RWPE2 (cell line): ENCODE measurements at regions not wholly inside any gene's neighbourhood (a gene's known extent, or its start where the extent isn't known, plus 50 kb on each side); places are given as distances from the start of the nearest gene placed in this dataset.
"Not testable (repeated sequence)": the region's sequence is repeated elsewhere in the genome, so short reads cannot be mapped to it uniquely, and the experiment has no call there.

Experiments
- ATAC-seq: fragments of 200-7000 bp; cut with Tn5 transposase; 3 replicates; pipeline ENCODE4 v1.9.1; 2021; ENCODE audit warnings: low read depth
- DNase-seq: peaks from one replicate; pipeline ENCODE4 v3.0.0-alpha.2; 2020; ENCODE audit warnings: low spot score
- H3K27ac ChIP-seq: fragments of 450-650 bp; 2 replicates; pipeline ENCODE4 v1.5.1; 2017; ENCODE audit warnings: mild to moderate bottlenecking; ENCODE audit not compliant: poor library complexity, severe bottlenecking
- H3K27me3 ChIP-seq: fragments of 250-450 bp; sonication (Bioruptor Pico); 2 replicates; pipeline ENCODE4 v1.5.1; 2021; ENCODE audit warnings: mild to moderate bottlenecking, moderate library complexity; ENCODE audit not compliant: insufficient read depth, poor library complexity, severe bottlenecking
- H3K36me3 ChIP-seq: fragments of 250-450 bp; sonication (Bioruptor Pico); 2 replicates; pipeline ENCODE4 v1.5.1; 2020; ENCODE audit warnings: low read depth, mild to moderate bottlenecking, moderate library complexity
- H3K4me1 ChIP-seq: fragments of 250-450 bp; sonication (Bioruptor Pico); 2 replicates; pipeline ENCODE4 v1.5.1; 2021; ENCODE audit warnings: mild to moderate bottlenecking, moderate library complexity; ENCODE audit not compliant: insufficient read depth, poor library complexity, severe bottlenecking
- H3K4me3 ChIP-seq: fragments of 250-450 bp; sonication (Bioruptor Pico); 2 replicates; pipeline ENCODE4 v1.5.1; 2021; ENCODE audit warnings: mild to moderate bottlenecking, moderate library complexity; ENCODE audit not compliant: severe bottlenecking
- H3K9me3 ChIP-seq: fragments of 250-450 bp; sonication (Bioruptor Pico); 2 replicates; pipeline ENCODE4 v1.5.1; 2021; ENCODE audit warnings: mild to moderate bottlenecking, moderate library complexity; ENCODE audit not compliant: severe bottlenecking
- CTCF ChIP-seq: fragments of 450-650 bp; IDR thresholded peaks from one replicate; pipeline ENCODE4 v1.5.1; 2017; ENCODE audit warnings: mild to moderate bottlenecking, moderate library complexity; ENCODE audit not compliant: poor library complexity, severe bottlenecking

DNA sequence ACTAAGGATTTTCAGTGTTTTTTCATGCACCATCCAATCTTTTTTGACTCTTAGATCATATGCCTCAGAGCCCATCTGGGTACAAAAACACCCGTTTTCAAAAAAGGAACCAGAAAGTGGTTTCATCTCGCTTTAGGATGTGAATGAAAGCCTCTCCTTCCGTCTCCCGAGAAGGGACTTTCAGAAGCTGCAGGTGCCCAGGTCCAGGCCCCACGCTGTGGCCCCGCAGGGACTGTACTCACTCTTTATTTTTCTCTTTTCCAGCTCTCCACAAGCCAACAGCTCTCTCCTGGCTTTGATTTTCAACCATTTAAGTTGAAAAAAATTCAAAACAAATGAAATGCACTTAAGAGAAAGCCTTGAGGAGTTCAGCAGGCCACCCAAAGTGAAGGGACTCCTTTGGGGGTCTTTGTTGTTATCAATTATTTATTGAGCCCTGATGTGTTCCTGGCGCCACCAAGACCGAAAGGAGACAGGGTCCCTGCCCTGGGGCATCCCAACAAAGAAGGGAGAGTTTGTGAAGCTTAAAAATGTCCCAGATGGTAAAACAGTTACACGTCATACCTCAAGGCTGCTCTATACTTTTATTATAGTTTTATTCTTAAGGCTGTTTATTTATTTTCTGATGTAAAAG lies 467.3 kb downstream of the PREX1 start:
- no peak for ATAC-seq
- Histone ChIP-seq H3K9me3 (no peaks in the 10 kb centered on the region), H3K27ac (no peak overlapping the region), H3K4me1 (no peaks in the 10 kb centered on the region), H3K4me3 (no peak overlapping the region), H3K36me3 (no peaks in the 10 kb centered on the region), H3K27me3 (no peaks in the 10 kb centered on the region)
- TF ChIP-seq CTCF: no peak
- no peak for DNase-seq

DNA sequence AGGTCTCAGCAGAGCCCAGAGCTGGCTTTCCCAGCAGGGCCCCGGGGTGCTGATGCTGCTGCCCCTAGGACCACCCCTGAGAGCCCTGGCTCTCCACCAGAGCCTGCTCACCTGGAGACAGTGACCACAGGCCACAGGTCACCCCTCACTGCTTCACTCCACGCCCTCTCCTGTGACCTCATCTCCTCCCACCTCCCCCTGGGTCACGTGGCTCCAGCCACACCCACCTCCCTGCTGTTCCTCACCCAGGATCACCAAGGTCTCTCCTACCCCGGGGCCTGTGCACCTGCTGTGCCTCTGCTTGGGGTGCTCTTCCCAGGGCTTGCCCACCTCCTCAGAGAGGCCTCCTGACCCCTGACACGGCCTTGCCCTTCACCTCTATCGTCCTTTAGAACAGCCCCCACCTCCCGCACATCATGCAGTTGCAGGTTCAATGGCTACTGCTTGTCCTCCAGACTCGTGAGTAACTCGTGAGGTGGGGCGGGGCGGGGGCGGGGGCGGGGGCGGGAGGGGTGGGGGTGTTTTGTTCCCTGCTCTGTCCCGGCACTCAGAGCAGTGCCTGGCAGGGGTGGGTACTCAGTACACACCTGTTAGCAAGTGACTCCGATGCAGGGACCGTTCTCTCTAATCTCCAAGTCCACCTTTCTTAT lies 468.0 kb downstream of the PREX1 start:
- DNase-seq (no peak), ATAC-seq (peak; percentile 30; the same call in 2 of the 3 replicates)

GRCh38 chr20:48359055-48359390 lies 468.8 kb downstream of the PREX1 start:
- not testable (repeated sequence) for H3K36me3 ChIP-seq, H3K27me3 ChIP-seq, DNase-seq, H3K9me3 ChIP-seq, H3K4me3 ChIP-seq, H3K4me1 ChIP-seq, H3K27ac ChIP-seq
- ATAC-seq: peak; percentile 27; the same call in 1 of the 3 replicates

More for the DNA sequence above, 468.0 kb downstream of the PREX1 start:
- Histone ChIP-seq H3K4me1 (no peaks in the 10 kb centered on the region), H3K27me3 (no peaks in the 10 kb centered on the region), H3K4me3 (no peak overlapping the region), H3K36me3 (no peaks in the 10 kb centered on the region), H3K27ac (no peak overlapping the region), H3K9me3 (no peaks in the 10 kb centered on the region)
- no peak for TF ChIP-seq CTCF

GRCh38 chr20:48358176-48359054 lies 469.4 kb downstream of the PREX1 start:
- TF ChIP-seq CTCF: no peak
- ATAC-seq: 0 out of 3 replicates have a peak, but pooled peaks have one; percentile 6
- Histone ChIP-seq H3K4me1 (no peaks in the 10 kb centered on the region), H3K27me3 (no peaks in the 10 kb centered on the region), H3K4me3 (no peak overlapping the region), H3K27ac (no peak overlapping the region), H3K9me3 (no peaks in the 10 kb centered on the region), H3K36me3 (no peaks in the 10 kb centered on the region)
- no peak for DNase-seq

- no peak for ATAC-seq
- no peak for DNase-seq
- H3K27me3 ChIP-seq: no peaks in the 10 kb centered on the region
- no peaks in the 10 kb centered on the region for H3K36me3 ChIP-seq
- TF ChIP-seq CTCF: no peak
- no peak overlapping the region for H3K4me3 ChIP-seq
- no peak overlapping the region for H3K27ac ChIP-seq
- no peaks in the 10 kb centered on the region for H3K9me3 ChIP-seq
- no peaks in the 10 kb centered on the region for H3K4me1 ChIP-seq
Measured at GRCh38 chr20:48357714-48358113, 470.1 kb downstream of the PREX1 start.
